ENCODE measurements at regions not wholly inside any gene's neighbourhood (a gene's known extent, or its start where the extent isn't known, plus 50 kb on each side); places are given as distances from the start of the nearest gene placed in this dataset.

GRCh38 chr9:118536153-118536552, 832.0 kb downstream of the TLR4 start (continued):
- TF ChIP-seq REST (IDR thresholded peaks at IDR 0.05; ENCODE audit: unreplicated experiment) (no peak), CTCF (conservative IDR thresholded peaks at IDR 0.05; ENCODE audit: low read depth in 2 of 2) (no peak), JUNB (IDR thresholded peaks at IDR 0.05; ENCODE audit: unreplicated experiment) (no peak)

GRCh38 chr9:118538959-118539358, 830.3 kb downstream of the BRINP1 start:
- no peaks in the 10 kb centered on the region for H3K4me1 ChIP-seq (ENCODE audit: insufficient read depth)
- H3K36me3 Mint-ChIP-seq (ENCODE audit: low read depth), result no peaks in the 10 kb centered on the region
- no peaks in the 10 kb centered on the region for H4K20me1 ChIP-seq (replicated peaks; ENCODE audit: insufficient read depth)
- no peak overlapping the region for H2AFZ ChIP-seq
- no peaks in the 10 kb centered on the region for H3F3A ChIP-seq (replicated peaks; ENCODE audit: low read depth)
- ATAC-seq (no peak), DNase-seq (ENCODE audit: low spot score) (no peak)
- no peaks in the 10 kb centered on the region for H3K9me2 ChIP-seq (ENCODE audit: insufficient read depth)
- H3K27ac Mint-ChIP-seq, result no peak overlapping the region
- no peak overlapping the region for H3K4me2 ChIP-seq
- no peaks in the 10 kb centered on the region for H3K27me3 Mint-ChIP-seq (ENCODE audit: insufficient read depth, low read depth, poor library complexity)
- H3K4me3 ChIP-seq, result no peak overlapping the region
- H3K79me2 ChIP-seq (replicated peaks; ENCODE audit: insufficient read depth), result no peaks in the 10 kb centered on the region
- H3K27ac ChIP-seq (ENCODE audit: low read depth), result no peak overlapping the region
- H3K4me1 Mint-ChIP-seq, result peaks cover 7% of the 10 kb centered on the region; the same call in 2 of the 3 replicates
- no peaks in the 10 kb centered on the region for H3K36me3 ChIP-seq (ENCODE audit: insufficient read depth)
- H3K4me3 Mint-ChIP-seq, result no peak overlapping the region
- H3K27me3 ChIP-seq (ENCODE audit: insufficient read depth), result no peaks in the 10 kb centered on the region
- H3K9me3 Mint-ChIP-seq, result no peaks in the 10 kb centered on the region
- TF ChIP-seq REST (IDR thresholded peaks at IDR 0.05; ENCODE audit: unreplicated experiment), result no peak
- TF ChIP-seq, protein P1, sequence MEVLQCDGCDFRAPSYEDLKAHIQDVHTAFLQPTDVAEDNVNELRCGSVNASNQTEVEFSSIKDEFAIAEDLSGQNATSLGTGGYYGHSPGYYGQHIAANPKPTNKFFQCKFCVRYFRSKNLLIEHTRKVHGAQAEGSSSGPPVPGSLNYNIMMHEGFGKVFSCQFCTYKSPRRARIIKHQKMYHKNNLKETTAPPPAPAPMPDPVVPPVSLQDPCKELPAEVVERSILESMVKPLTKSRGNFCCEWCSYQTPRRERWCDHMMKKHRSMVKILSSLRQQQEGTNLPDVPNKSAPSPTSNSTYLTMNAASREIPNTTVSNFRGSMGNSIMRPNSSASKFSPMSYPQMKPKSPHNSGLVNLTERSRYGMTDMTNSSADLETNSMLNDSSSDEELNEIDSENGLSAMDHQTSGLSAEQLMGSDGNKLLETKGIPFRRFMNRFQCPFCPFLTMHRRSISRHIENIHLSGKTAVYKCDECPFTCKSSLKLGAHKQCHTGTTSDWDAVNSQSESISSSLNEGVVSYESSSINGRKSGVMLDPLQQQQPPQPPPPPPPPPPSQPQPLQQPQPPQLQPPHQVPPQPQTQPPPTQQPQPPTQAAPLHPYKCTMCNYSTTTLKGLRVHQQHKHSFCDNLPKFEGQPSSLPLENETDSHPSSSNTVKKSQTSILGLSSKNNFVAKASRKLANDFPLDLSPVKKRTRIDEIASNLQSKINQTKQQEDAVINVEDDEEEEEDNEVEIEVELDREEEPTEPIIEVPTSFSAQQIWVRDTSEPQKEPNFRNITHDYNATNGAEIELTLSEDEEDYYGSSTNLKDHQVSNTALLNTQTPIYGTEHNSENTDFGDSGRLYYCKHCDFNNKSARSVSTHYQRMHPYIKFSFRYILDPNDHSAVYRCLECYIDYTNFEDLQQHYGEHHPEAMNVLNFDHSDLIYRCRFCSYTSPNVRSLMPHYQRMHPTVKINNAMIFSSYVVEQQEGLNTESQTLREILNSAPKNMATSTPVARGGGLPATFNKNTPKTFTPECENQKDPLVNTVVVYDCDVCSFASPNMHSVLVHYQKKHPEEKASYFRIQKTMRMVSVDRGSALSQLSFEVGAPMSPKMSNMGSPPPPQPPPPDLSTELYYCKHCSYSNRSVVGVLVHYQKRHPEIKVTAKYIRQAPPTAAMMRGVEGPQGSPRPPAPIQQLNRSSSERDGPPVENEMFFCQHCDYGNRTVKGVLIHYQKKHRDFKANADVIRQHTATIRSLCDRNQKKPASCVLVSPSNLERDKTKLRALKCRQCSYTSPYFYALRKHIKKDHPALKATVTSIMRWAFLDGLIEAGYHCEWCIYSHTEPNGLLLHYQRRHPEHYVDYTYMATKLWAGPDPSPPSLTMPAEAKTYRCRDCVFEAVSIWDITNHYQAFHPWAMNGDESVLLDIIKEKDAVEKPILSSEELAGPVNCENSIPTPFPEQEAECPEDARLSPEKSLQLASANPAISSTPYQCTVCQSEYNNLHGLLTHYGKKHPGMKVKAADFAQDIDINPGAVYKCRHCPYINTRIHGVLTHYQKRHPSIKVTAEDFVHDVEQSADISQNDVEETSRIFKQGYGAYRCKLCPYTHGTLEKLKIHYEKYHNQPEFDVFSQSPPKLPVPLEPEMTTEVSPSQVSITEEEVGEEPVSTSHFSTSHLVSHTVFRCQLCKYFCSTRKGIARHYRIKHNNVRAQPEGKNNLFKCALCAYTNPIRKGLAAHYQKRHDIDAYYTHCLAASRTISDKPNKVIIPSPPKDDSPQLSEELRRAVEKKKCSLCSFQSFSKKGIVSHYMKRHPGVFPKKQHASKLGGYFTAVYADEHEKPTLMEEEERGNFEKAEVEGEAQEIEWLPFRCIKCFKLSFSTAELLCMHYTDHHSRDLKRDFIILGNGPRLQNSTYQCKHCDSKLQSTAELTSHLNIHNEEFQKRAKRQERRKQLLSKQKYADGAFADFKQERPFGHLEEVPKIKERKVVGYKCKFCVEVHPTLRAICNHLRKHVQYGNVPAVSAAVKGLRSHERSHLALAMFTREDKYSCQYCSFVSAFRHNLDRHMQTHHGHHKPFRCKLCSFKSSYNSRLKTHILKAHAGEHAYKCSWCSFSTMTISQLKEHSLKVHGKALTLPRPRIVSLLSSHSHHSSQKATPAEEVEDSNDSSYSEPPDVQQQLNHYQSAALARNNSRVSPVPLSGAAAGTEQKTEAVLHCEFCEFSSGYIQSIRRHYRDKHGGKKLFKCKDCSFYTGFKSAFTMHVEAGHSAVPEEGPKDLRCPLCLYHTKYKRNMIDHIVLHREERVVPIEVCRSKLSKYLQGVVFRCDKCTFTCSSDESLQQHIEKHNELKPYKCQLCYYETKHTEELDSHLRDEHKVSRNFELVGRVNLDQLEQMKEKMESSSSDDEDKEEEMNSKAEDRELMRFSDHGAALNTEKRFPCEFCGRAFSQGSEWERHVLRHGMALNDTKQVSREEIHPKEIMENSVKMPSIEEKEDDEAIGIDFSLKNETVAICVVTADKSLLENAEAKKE (CRISPR knock-in tag; IDR thresholded peaks at IDR 0.05), result no peak
- no peak for TF ChIP-seq ZNF331 (CRISPR knock-in tag; IDR thresholded peaks at IDR 0.05; ENCODE audit: low read depth)
- TF ChIP-seq EZH2phosphoT487 (IDR thresholded peaks at IDR 0.05; ENCODE audit: unreplicated experiment), result no peak
- TF ChIP-seq STAT1 (IDR thresholded peaks at IDR 0.05; ENCODE audit: unreplicated experiment), result no peak
- TF ChIP-seq NANOG (IDR thresholded peaks at IDR 0.05; ENCODE audit: borderline replicate concordance), result no peak
- no peak for TF ChIP-seq ETS1 (IDR thresholded peaks at IDR 0.05)

Measured in GM23338 (cell line).